CD14-positive monocyte (primary cell): ENCODE measurements at regions not wholly inside any gene's neighbourhood (a gene's known extent, or its start where the extent isn't known, plus 50 kb on each side); places are given as distances from the start of the nearest gene placed in this dataset.

Experiments used
- DNase-seq, 3 donors: peaks; one replicate each; pipeline ENCODE4 v3.0.0-alpha.2; 2011 to 2022
- H2AFZ ChIP-seq: 2 replicates; pipeline ENCODE4 v1.6.0; 2012; ENCODE audit warnings: mild to moderate bottlenecking, low read depth, low read length, inconsistent platforms; ENCODE audit not compliant: insufficient read depth, poor library complexity, severe bottlenecking
- H3K27ac ChIP-seq, 2 donors: 1 replicate in 1 of 2; 2 replicates in 1 of 2; pipeline ENCODE4 v1.5.1; 2012 to 2013; ENCODE audit warnings: low read length in 2 of 2, control low read depth in 1 of 2, inconsistent platforms in 1 of 2, low read depth in 1 of 2, mild to moderate bottlenecking in 1 of 2
- H3K27me3 ChIP-seq, 2 donors: one replicate each; pipeline versions ENCODE4 v1.6.0 to v1.6.1; 2011 to 2013; ENCODE audit warnings: low read length in 2 of 2; ENCODE audit not compliant: control insufficient read depth in 2 of 2, insufficient read depth in 2 of 2
- H3K36me3 ChIP-seq, 2 donors: replicated peaks in 1 of 2; 1 replicate in 1 of 2; 2 replicates in 1 of 2; pipeline versions ENCODE4 v1.5.1 to v1.6.1; 2012 to 2013; ENCODE audit warnings: low read length in 2 of 2, control low read depth in 1 of 2, inconsistent platforms in 1 of 2, mild to moderate bottlenecking in 1 of 2; ENCODE audit not compliant: insufficient read depth in 2 of 2, control insufficient read depth in 1 of 2
- H3K4me1 ChIP-seq, 2 donors: 1 replicate in 1 of 2; 2 replicates in 1 of 2; pipeline versions ENCODE4 v1.5.1 to v1.6.1; 2012 to 2013; ENCODE audit warnings: low read length in 2 of 2, control low read depth in 1 of 2, inconsistent platforms in 1 of 2, mild to moderate bottlenecking in 1 of 2, moderate library complexity in 1 of 2; ENCODE audit not compliant: insufficient read depth in 2 of 2, control insufficient read depth in 1 of 2
- H3K4me2 ChIP-seq: replicated peaks from 2 replicates; pipeline ENCODE3; 2012; ENCODE audit warnings: low read length, moderate library complexity, mild to moderate bottlenecking; ENCODE audit not compliant: poor library complexity, severe bottlenecking; ENCODE audit errors: extremely low read depth
- H3K4me3 ChIP-seq, 3 experiments: fragments of 200-600 bp in 1 of 3; sonication (generic) in 1 of 3; replicated peaks in 1 of 3; 1 replicate in 2 of 3; 2 replicates in 1 of 3; pipeline ENCODE4 v1.5.1; 2011 to 2013; ENCODE audit warnings: low read length in 3 of 3, mild to moderate bottlenecking in 3 of 3, control low read depth in 2 of 3, low read depth in 2 of 3, inconsistent platforms in 1 of 3, moderate library complexity in 1 of 3
- H3K79me2 ChIP-seq: 2 replicates; pipeline ENCODE4 v1.6.0; 2012; ENCODE audit warnings: mild to moderate bottlenecking, control low read depth, inconsistent platforms, low read length, moderate library complexity; ENCODE audit not compliant: insufficient read depth
- H3K9ac ChIP-seq: 2 replicates; pipeline ENCODE4 v1.6.0; 2017; ENCODE audit warnings: low read length, mild to moderate bottlenecking; ENCODE audit not compliant: insufficient read depth, poor library complexity, severe bottlenecking
- H3K9me3 ChIP-seq, 2 donors: replicated peaks in 1 of 2; 1 replicate in 1 of 2; 2 replicates in 1 of 2; pipeline versions ENCODE4 v1.5.1 to v1.6.1; 2012 to 2013; ENCODE audit warnings: low read length in 2 of 2, control low read depth in 1 of 2; ENCODE audit not compliant: control insufficient read depth in 1 of 2, insufficient read depth in 1 of 2
- H4K20me1 ChIP-seq: 2 replicates; pipeline ENCODE4 v1.6.0; 2012; ENCODE audit warnings: mild to moderate bottlenecking, low read length, control low read depth, moderate library complexity; ENCODE audit not compliant: insufficient read depth
- H3K27ac Mint-ChIP-seq, 7 donors: one replicate each; pipeline ENCODE4 v1.8.0; 2020; ENCODE audit warnings: mild to moderate bottlenecking in 7 of 7, mixed read lengths in 7 of 7, moderate library complexity in 6 of 7, inconsistent platforms in 2 of 7
- H3K27me3 Mint-ChIP-seq, 3 donors: one replicate each; pipeline ENCODE4 v1.8.0; 2021 to 2022; ENCODE audit warnings: low read depth in 3 of 3, mild to moderate bottlenecking in 3 of 3, mixed read lengths in 3 of 3, moderate library complexity in 3 of 3, inconsistent platforms in 1 of 3
- H3K36me3 Mint-ChIP-seq, 2 donors: one replicate each; pipeline ENCODE4 v1.8.0; 2020; ENCODE audit warnings: mixed read lengths in 2 of 2, inconsistent platforms in 1 of 2, mild to moderate bottlenecking in 1 of 2
- H3K4me1 Mint-ChIP-seq: one replicate; pipeline ENCODE4 v1.8.0; 2020; ENCODE audit warnings: mild to moderate bottlenecking, mixed read lengths
- H3K4me3 Mint-ChIP-seq, 2 donors: one replicate each; pipeline ENCODE4 v1.8.0; 2020; ENCODE audit warnings: mild to moderate bottlenecking in 2 of 2, mixed read lengths in 2 of 2, moderate library complexity in 1 of 2
- H3K9me3 Mint-ChIP-seq, 7 donors: one replicate each; pipeline ENCODE4 v1.8.0; 2020 to 2022; ENCODE audit warnings: mixed read lengths in 7 of 7, mild to moderate bottlenecking in 6 of 7, moderate library complexity in 6 of 7, inconsistent platforms in 2 of 7
- CTCF ChIP-seq: fragments of 200-600 bp; IDR thresholded peaks from one replicate; pipeline ENCODE4 v1.8.0; 2022; ENCODE audit warnings: antibody characterized with exemption, mild to moderate bottlenecking
- WGBS: methylation state at CpG from one replicate; pipeline ENCODE4 v1.1.5; 2013; ENCODE audit warnings: missing lambda C conversion rate; ENCODE audit not compliant: insufficient coverage; 5-methylcytosine and 5-hydroxymethylcytosine counted together
- intact Hi-C, 2 donors: fragments of 100-400 bp; cut with micrococcal nuclease; formaldehyde crosslinking; loops; one replicate each; pipeline versions ENCODE4 v1.15.0 to v1.15.1; 2023

GRCh38 chr1:116246174-116246573, 126.9 kb upstream of the ATP1A1 start:
- Mint-ChIP-seq H3K4me3 (no peak overlapping the region), H3K27ac (no peak overlapping the region), H3K36me3 (no peaks in the 10 kb centered on the region), H3K27me3 (peaks cover 0 to 4% (median under 1%) of the 10 kb centered on the region in 3 donors), H3K4me1 (no peaks in the 10 kb centered on the region), H3K9me3 (peaks cover 0 to 4% (median 0%) of the 10 kb centered on the region in 7 donors)
- Histone ChIP-seq H3K36me3 (no peaks in the 10 kb centered on the region), H3K9ac (no peak overlapping the region), H3K27me3 (no peaks in the 10 kb centered on the region), H3K4me2 (no peak overlapping the region), H3K9me3 (no peaks in the 10 kb centered on the region), H4K20me1 (no peaks in the 10 kb centered on the region), H2AFZ (no peak overlapping the region), H3K4me1 (no peaks in the 10 kb centered on the region), H3K4me3 (no peak overlapping the region), H3K79me2 (no peaks in the 10 kb centered on the region), H3K27ac (no peak overlapping the region)
- no peak for TF ChIP-seq CTCF
- intact Hi-C loops, result no loop called here
- DNase-seq, result no peak
- WGBS, result 100% methylated on average over 1 of the region's 3 CpGs

GRCh38 chr1:116252271-116252670, 120.8 kb upstream of the ATP1A1 start:
- Histone ChIP-seq H3K9ac (no peak overlapping the region), H4K20me1 (no peaks in the 10 kb centered on the region), H3K4me1 (no peaks in the 10 kb centered on the region), H3K27ac (no peak overlapping the region), H3K36me3 (no peaks in the 10 kb centered on the region), H2AFZ (no peak overlapping the region), H3K27me3 (no peaks in the 10 kb centered on the region), H3K9me3 (no peaks in the 10 kb centered on the region), H3K4me3 (no peak overlapping the region), H3K79me2 (no peaks in the 10 kb centered on the region), H3K4me2 (no peak overlapping the region)
- Mint-ChIP-seq H3K36me3 (no peaks in the 10 kb centered on the region), H3K9me3 (peaks cover 0 to 4% (median 0%) of the 10 kb centered on the region in 7 donors), H3K27me3 (peaks cover 0 to 3% (median 3%) of the 10 kb centered on the region in 3 donors), H3K4me3 (no peak overlapping the region), H3K27ac (no peak overlapping the region), H3K4me1 (no peaks in the 10 kb centered on the region)
- intact Hi-C loops, result no loop called here
- DNase-seq, result no peak
- TF ChIP-seq CTCF, result no peak
- no CpG with 5 or more reads among the region's 1 CpG for WGBS
